H1 (cell line): ENCODE measurements at regions not wholly inside any gene's neighbourhood (a gene's known extent, or its start where the extent isn't known, plus 50 kb on each side); places are given as distances from the start of the nearest gene placed in this dataset.

Experiments
- CTCF ChIA-PET: fragments of 300-600 bp; sonication (Branson Sonifier 250); formaldehyde crosslinking; loops from one replicate; lab custom pipeline; 2021; ENCODE audit not compliant: partially characterized antibody; lab: Charles Lee
- POLR2A ChIA-PET: fragments of 300-600 bp; sonication (Branson Sonifier 250); formaldehyde crosslinking; loops from one replicate; lab custom pipeline; 2021; ENCODE audit warnings: inconsistent platforms; ENCODE audit not compliant: partially characterized antibody; lab: Charles Lee
- DNase-seq, 2 experiments: peaks; one replicate each; pipeline versions ENCODE4 v3.0.0 to v3.0.0-alpha.2; 2010 to 2022; ENCODE audit warnings: low spot score in 2 of 2, low read depth in 1 of 2, mixed read lengths in 1 of 2
- FAIRE-seq: peaks from 2 replicates; lab custom pipeline; 2011; peaks lifted over from hg19 to GRCh38; lab: Jason Lieb, UNC
- H2AFZ ChIP-seq: 2 replicates; pipeline ENCODE4 v1.8.1; 2012; ENCODE audit warnings: low read length, inconsistent platforms
- H2AK5ac ChIP-seq: 2 replicates; pipeline ENCODE4 v1.6.1; 2013; ENCODE audit warnings: low read depth, low read length
- H2BK120ac ChIP-seq: replicated peaks from 2 replicates; pipeline ENCODE3; 2013; ENCODE audit warnings: low read depth, low read length, inconsistent platforms
- H2BK12ac ChIP-seq: 2 replicates; pipeline ENCODE4 v1.6.1; 2013; ENCODE audit warnings: low read depth, low read length
- H2BK15ac ChIP-seq: 2 replicates; pipeline ENCODE4 v1.6.1; 2013; ENCODE audit warnings: low read length
- H2BK20ac ChIP-seq: 2 replicates; pipeline ENCODE4 v1.6.1; 2013; ENCODE audit warnings: low read length
- H2BK5ac ChIP-seq: 2 replicates; pipeline ENCODE4 v1.6.1; 2013; ENCODE audit warnings: low read depth, low read length
- H3K14ac ChIP-seq: 2 replicates; pipeline ENCODE4 v1.6.1; 2013; ENCODE audit warnings: inconsistent platforms; ENCODE audit not compliant: insufficient read length
- H3K18ac ChIP-seq: 2 replicates; pipeline ENCODE4 v1.6.1; 2013; ENCODE audit warnings: low read length; ENCODE audit errors: extremely low read depth
- H3K23ac ChIP-seq: 2 replicates; pipeline ENCODE4 v1.6.1; 2013; ENCODE audit warnings: inconsistent platforms; ENCODE audit not compliant: insufficient read length
- H3K23me2 ChIP-seq: 2 replicates; pipeline ENCODE4 v1.6.1; 2013; ENCODE audit warnings: low read depth, low read length
- H3K27ac ChIP-seq: 2 replicates; pipeline ENCODE4 v1.6.1; 2011; ENCODE audit warnings: low read depth, low read length, inconsistent platforms
- H3K27me3 ChIP-seq, 4 experiments: replicated peaks in 1 of 4; 1 replicate in 1 of 4; 2 replicates in 3 of 4; pipeline versions ENCODE4 v1.6.1 to v1.8.1; 2011 to 2013; ENCODE audit warnings: low read length in 3 of 4, mild to moderate bottlenecking in 3 of 4, inconsistent platforms in 2 of 4, mixed read lengths in 2 of 4, moderate library complexity in 1 of 4; ENCODE audit not compliant: control insufficient read depth in 3 of 4, insufficient read depth in 3 of 4; ENCODE audit errors: extremely low read depth in 1 of 4
- H3K36me3 ChIP-seq, 4 experiments: 2 replicates each; pipeline versions ENCODE4 v1.6.1 to v1.8.1; 2011 to 2013; ENCODE audit warnings: mild to moderate bottlenecking in 4 of 4, low read length in 3 of 4, moderate library complexity in 2 of 4, control low read depth in 1 of 4, inconsistent platforms in 1 of 4; ENCODE audit not compliant: insufficient read depth in 4 of 4, control insufficient read depth in 2 of 4
- H3K4ac ChIP-seq: replicated peaks from 2 replicates; pipeline ENCODE3; 2013; ENCODE audit warnings: low read length, low read depth, mixed read lengths, inconsistent platforms; ENCODE audit not compliant: insufficient read length
- H3K4me1 ChIP-seq, 4 experiments: replicated peaks in 1 of 4; 1 replicate in 1 of 4; 2 replicates in 3 of 4; pipeline versions ENCODE4 v1.6.1 to v1.8.1; 2011 to 2013; ENCODE audit warnings: low read length in 3 of 4, inconsistent platforms in 2 of 4, mixed read lengths in 1 of 4; ENCODE audit not compliant: insufficient read depth in 4 of 4, control insufficient read depth in 3 of 4
- H3K4me2 ChIP-seq, 2 experiments: 2 replicates each; pipeline versions ENCODE4 v1.6.1 to v1.8.1; 2011 to 2013; ENCODE audit warnings: low read depth in 2 of 2, low read length in 2 of 2, control low read depth in 1 of 2, inconsistent platforms in 1 of 2, mild to moderate bottlenecking in 1 of 2; ENCODE audit not compliant: insufficient read depth in 1 of 2
- H3K4me3 ChIP-seq, 4 experiments: fragments of 200-600, 300-600 bp in 1 of 4; sonication (generic), shearing (Covaris generic), sonication (Bioruptor Twin) in 1 of 4; 2 replicates each; pipeline versions ENCODE4 v1.5.1 to v1.8.1; 2011 to 2016; ENCODE audit warnings: low read length in 4 of 4, low read depth in 3 of 4, control low read depth in 2 of 4, inconsistent platforms in 2 of 4, mild to moderate bottlenecking in 2 of 4, mixed read lengths in 1 of 4, moderate library complexity in 1 of 4; ENCODE audit not compliant: insufficient read depth in 2 of 4; ENCODE audit errors: extremely low read depth in 1 of 4
- H3K56ac ChIP-seq: replicated peaks from 2 replicates; pipeline ENCODE3; 2013; ENCODE audit warnings: low read depth, mild to moderate bottlenecking, mixed read lengths, low read length, inconsistent platforms; ENCODE audit not compliant: insufficient read length
- H3K79me1 ChIP-seq: 2 replicates; pipeline ENCODE4 v1.6.1; 2013; ENCODE audit warnings: low read depth, low read length, control low read depth
- H3K79me2 ChIP-seq, 2 experiments: 2 replicates each; pipeline versions ENCODE4 v1.6.1 to v1.8.1; 2012 to 2013; ENCODE audit warnings: low read length in 2 of 2, mild to moderate bottlenecking in 2 of 2, inconsistent platforms in 1 of 2; ENCODE audit not compliant: insufficient read depth in 2 of 2, control insufficient read depth in 1 of 2
- H3K9ac ChIP-seq, 4 experiments: replicated peaks in 1 of 4; 1 replicate in 1 of 4; 2 replicates in 3 of 4; pipeline versions ENCODE4 v1.6.1 to v1.8.1; 2011 to 2013; ENCODE audit warnings: low read depth in 3 of 4, low read length in 3 of 4, control low read depth in 2 of 4, mild to moderate bottlenecking in 2 of 4, moderate library complexity in 2 of 4, inconsistent platforms in 1 of 4; ENCODE audit errors: extremely low read depth in 1 of 4
- H3K9me3 ChIP-seq, 2 experiments: 2 replicates each; pipeline versions ENCODE4 v1.6.1 to v1.8.1; 2012 to 2013; ENCODE audit warnings: mild to moderate bottlenecking in 2 of 2, moderate library complexity in 2 of 2, control low read depth in 1 of 2, inconsistent platforms in 1 of 2, low read depth in 1 of 2, low read length in 1 of 2, mixed read lengths in 1 of 2; ENCODE audit not compliant: insufficient read depth in 2 of 2
- H4K20me1 ChIP-seq, 2 experiments: replicated peaks in 1 of 2; 2 replicates each; pipeline versions ENCODE3 to v1.8.1; 2011 to 2013; ENCODE audit warnings: inconsistent platforms in 2 of 2, low read length in 2 of 2, mild to moderate bottlenecking in 1 of 2; ENCODE audit not compliant: insufficient read depth in 2 of 2, control insufficient read depth in 1 of 2
- H4K5ac ChIP-seq: 2 replicates; pipeline ENCODE4 v1.6.1; 2013; ENCODE audit warnings: low read length, low read depth, mixed read lengths, inconsistent platforms; ENCODE audit not compliant: insufficient read length
- H4K8ac ChIP-seq: 2 replicates; pipeline ENCODE4 v1.8.0; 2013; ENCODE audit warnings: mild to moderate bottlenecking, moderate library complexity, low read length, inconsistent platforms; ENCODE audit not compliant: insufficient read depth; ENCODE audit errors: extremely low read depth
- H4K91ac ChIP-seq: replicated peaks from 2 replicates; pipeline ENCODE3; 2013; ENCODE audit warnings: low read length, mixed read lengths, inconsistent platforms; ENCODE audit not compliant: insufficient read length
- BCL11A ChIP-seq, 2 experiments: IDR thresholded peaks; one replicate each; pipeline ENCODE4 v1.6.1; 2011; ENCODE audit warnings: low read depth in 2 of 2, low read length in 2 of 2, mild to moderate bottlenecking in 2 of 2
- BRCA1 ChIP-seq: IDR thresholded peaks from 2 replicates; pipeline ENCODE4 v1.6.1; 2012; ENCODE audit warnings: low read depth, low read length, improper control_type of control experiment
- CHD1 ChIP-seq: IDR thresholded peaks from 2 replicates; pipeline ENCODE4 v1.6.1; 2012; ENCODE audit warnings: low read depth, low read length, improper control_type of control experiment
- CHD2 ChIP-seq: IDR thresholded peaks from 2 replicates; pipeline ENCODE4 v1.6.1; 2012; ENCODE audit warnings: low read length, improper control_type of control experiment
- EZH2 ChIP-seq: fragments of 200-600 bp; sonication (generic); IDR thresholded peaks from 2 replicates; pipeline ENCODE4 v1.7.1; 2012; ENCODE audit warnings: low read depth, mild to moderate bottlenecking, moderate library complexity, low read length, inconsistent platforms; ENCODE audit not compliant: severe bottlenecking
- GABPA ChIP-seq: IDR thresholded peaks from 2 replicates; pipeline ENCODE4 v1.6.1; 2011; ENCODE audit warnings: mild to moderate bottlenecking, low read length, moderate library complexity, borderline replicate concordance; ENCODE audit not compliant: insufficient read depth
- JUN ChIP-seq: IDR thresholded peaks from 2 replicates; pipeline ENCODE4 v1.6.1; 2011; ENCODE audit warnings: low read depth, mild to moderate bottlenecking, improper control_type of control experiment, low read length
- KDM1A ChIP-seq: fragments of 200-600, 300-600 bp; sonication (generic); IDR thresholded peaks from 2 replicates; pipeline ENCODE4 v1.7.1; 2016; ENCODE audit warnings: mild to moderate bottlenecking, low read length, borderline replicate concordance
- SIRT6 ChIP-seq: IDR thresholded peaks from one replicate; pipeline ENCODE4 v1.7.1; 2012; ENCODE audit warnings: low read length, inconsistent platforms
- SP4 ChIP-seq: IDR thresholded peaks from 2 replicates; pipeline ENCODE4 v1.6.1; 2012; ENCODE audit warnings: low read length, inconsistent platforms
- SRF ChIP-seq: IDR thresholded peaks from 2 replicates; pipeline ENCODE4 v1.6.1; 2011; ENCODE audit warnings: mild to moderate bottlenecking, low read depth, low read length, moderate library complexity
- TBP ChIP-seq: IDR thresholded peaks from 2 replicates; pipeline ENCODE4 v1.6.1; 2011; ENCODE audit warnings: low read depth, low read length, improper control_type of control experiment
- TCF12 ChIP-seq: IDR thresholded peaks from 2 replicates; pipeline ENCODE4 v1.6.1; 2011; ENCODE audit warnings: low read depth, mild to moderate bottlenecking, low read length
- TF ChIP-seq, protein P1 (sequence below): IDR thresholded peaks from 2 replicates; pipeline ENCODE4 v1.6.1; 2011; ENCODE audit warnings: low read length, improper control_type of control experiment
- TF ChIP-seq, protein P2 (sequence below): IDR thresholded peaks from 2 replicates; pipeline ENCODE4 v1.6.1; 2011; ENCODE audit warnings: low read depth, mild to moderate bottlenecking, low read length; ENCODE audit not compliant: insufficient read depth

DNA sequence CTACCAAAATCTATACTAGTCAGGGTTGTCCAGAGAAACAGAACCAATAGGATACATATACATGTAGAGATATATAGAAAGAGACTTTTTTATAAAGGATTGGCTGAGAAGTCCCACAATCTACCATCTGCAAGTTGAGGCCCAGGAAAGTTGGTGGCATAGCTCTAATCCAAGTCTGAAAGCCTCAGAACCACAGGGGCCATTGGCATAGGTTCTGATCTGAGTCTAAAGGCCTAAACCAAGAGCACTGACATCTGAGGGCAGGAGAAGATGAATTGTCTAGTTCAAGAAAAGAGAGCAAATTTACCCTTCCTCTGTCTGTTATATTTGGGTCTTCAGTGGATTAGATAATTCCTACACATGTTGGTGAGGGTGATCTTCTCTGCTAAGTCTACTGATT is 433.1 kb downstream of the ADAMTS20 start:
- Histone ChIP-seq H3K23me2 (no peaks in the 10 kb centered on the region), H3K18ac (no peak overlapping the region), H2BK12ac (no peak overlapping the region), H3K4me1 (no peaks in the 10 kb centered on the region), H2BK120ac (no peak overlapping the region), H3K14ac (no peak overlapping the region), H3K4me2 (no peak overlapping the region), H3K27me3 (no peaks in the 10 kb centered on the region), H3K4me3 (no peak overlapping the region), H4K20me1 (no peaks in the 10 kb centered on the region), H3K4ac (no peak overlapping the region), H2BK15ac (no peak overlapping the region), H2AFZ (no peak overlapping the region), H3K9me3 (no peaks in the 10 kb centered on the region), H2BK5ac (no peak overlapping the region), H3K36me3 (no peaks in the 10 kb centered on the region), H3K56ac (no peak overlapping the region), H4K5ac (no peak overlapping the region), H3K23ac (no peak overlapping the region), H3K79me2 (no peaks in the 10 kb centered on the region), H2BK20ac (no peak overlapping the region), H3K79me1 (no peaks in the 10 kb centered on the region), H4K91ac (no peak overlapping the region), H3K27ac (no peak overlapping the region), H3K9ac (no peak overlapping the region), H2AK5ac (no peak overlapping the region), H4K8ac (no peak overlapping the region)
- DNase-seq: no peak
- POLR2A ChIA-PET: no interaction called here
- CTCF ChIA-PET: interaction anchor here (1.4 kb wide), 1 partner anchor 163 kb away, joined by 3 read pairs; no protein-coding TSS in a partner anchor
- no peak for FAIRE-seq
- TF ChIP-seq TCF12: no peak
- no peak for TF ChIP-seq EZH2
- TF ChIP-seq BRCA1: no peak
- TF ChIP-seq GABPA: no peak
- TF ChIP-seq JUN: no peak
- TF ChIP-seq CHD2: no peak
- no peak for TF ChIP-seq TBP
- TF ChIP-seq, protein P1, sequence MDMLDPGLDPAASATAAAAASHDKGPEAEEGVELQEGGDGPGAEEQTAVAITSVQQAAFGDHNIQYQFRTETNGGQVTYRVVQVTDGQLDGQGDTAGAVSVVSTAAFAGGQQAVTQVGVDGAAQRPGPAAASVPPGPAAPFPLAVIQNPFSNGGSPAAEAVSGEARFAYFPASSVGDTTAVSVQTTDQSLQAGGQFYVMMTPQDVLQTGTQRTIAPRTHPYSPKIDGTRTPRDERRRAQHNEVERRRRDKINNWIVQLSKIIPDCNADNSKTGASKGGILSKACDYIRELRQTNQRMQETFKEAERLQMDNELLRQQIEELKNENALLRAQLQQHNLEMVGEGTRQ: no peak
- TF ChIP-seq SRF: no peak
- TF ChIP-seq, protein P2, sequence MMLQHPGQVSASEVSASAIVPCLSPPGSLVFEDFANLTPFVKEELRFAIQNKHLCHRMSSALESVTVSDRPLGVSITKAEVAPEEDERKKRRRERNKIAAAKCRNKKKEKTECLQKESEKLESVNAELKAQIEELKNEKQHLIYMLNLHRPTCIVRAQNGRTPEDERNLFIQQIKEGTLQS: no peak
- no peak for TF ChIP-seq SP4
- TF ChIP-seq KDM1A: no peak
- no peak for TF ChIP-seq SIRT6
- TF ChIP-seq CHD1: no peak
- no peak for TF ChIP-seq BCL11A (IDR thresholded peaks at IDR 0.05; ENCODE audit: low read depth in 2 of 2, low read length in 2 of 2)
